ENCODE measurements at regions not wholly inside any gene's neighbourhood (a gene's known extent, or its start where the extent isn't known, plus 50 kb on each side); places are given as distances from the start of the nearest gene placed in this dataset.
"Not testable (repeated sequence)": the region's sequence is repeated elsewhere in the genome, so short reads cannot be mapped to it uniquely, and the experiment has no call there.

DNA sequence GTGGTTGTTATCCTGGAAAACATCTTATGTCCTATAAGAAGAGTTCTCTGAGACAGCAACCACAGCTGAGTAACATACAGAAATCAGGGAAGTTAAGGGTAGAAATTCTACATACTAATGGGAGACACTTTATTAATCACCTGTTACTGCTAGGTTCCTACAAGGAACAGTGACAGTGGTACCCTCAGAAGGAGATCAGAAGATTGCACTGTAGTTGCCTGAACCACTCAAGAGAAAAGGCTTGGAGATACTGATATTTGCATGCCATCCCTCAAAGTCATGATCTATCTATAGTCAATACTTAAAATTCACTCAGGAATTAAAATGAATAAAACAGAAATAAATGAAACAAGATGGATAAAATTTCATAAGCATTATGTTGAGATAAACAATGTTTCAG lies 136.0 kb downstream of the LMLN start:
- H3K27me3 ChIP-seq (ENCODE audit: control insufficient read depth, insufficient read depth, low read length): no peaks in the 10 kb centered on the region
- no peaks in the 10 kb centered on the region for H3K79me2 ChIP-seq
- no peak overlapping the region for H3K4me3 ChIP-seq (ENCODE audit: low read depth, low read length)
- H3K4me2 ChIP-seq (ENCODE audit: low read length): no peak overlapping the region
- no peaks in the 10 kb centered on the region for H3K4me1 ChIP-seq
- TF ChIP-seq, protein P1, sequence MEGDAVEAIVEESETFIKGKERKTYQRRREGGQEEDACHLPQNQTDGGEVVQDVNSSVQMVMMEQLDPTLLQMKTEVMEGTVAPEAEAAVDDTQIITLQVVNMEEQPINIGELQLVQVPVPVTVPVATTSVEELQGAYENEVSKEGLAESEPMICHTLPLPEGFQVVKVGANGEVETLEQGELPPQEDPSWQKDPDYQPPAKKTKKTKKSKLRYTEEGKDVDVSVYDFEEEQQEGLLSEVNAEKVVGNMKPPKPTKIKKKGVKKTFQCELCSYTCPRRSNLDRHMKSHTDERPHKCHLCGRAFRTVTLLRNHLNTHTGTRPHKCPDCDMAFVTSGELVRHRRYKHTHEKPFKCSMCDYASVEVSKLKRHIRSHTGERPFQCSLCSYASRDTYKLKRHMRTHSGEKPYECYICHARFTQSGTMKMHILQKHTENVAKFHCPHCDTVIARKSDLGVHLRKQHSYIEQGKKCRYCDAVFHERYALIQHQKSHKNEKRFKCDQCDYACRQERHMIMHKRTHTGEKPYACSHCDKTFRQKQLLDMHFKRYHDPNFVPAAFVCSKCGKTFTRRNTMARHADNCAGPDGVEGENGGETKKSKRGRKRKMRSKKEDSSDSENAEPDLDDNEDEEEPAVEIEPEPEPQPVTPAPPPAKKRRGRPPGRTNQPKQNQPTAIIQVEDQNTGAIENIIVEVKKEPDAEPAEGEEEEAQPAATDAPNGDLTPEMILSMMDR (IDR thresholded peaks at IDR 0.05): no peak
- H2AFZ ChIP-seq: no peak overlapping the region
- no peaks in the 10 kb centered on the region for H3K9me3 ChIP-seq (ENCODE audit: control insufficient read depth, low read length)
- H3K36me3 ChIP-seq (ENCODE audit: control insufficient read depth, insufficient read depth, low read length): no peaks in the 10 kb centered on the region
- no peak overlapping the region for H3K27ac ChIP-seq
- no peak overlapping the region for H3K9ac ChIP-seq

DNA sequence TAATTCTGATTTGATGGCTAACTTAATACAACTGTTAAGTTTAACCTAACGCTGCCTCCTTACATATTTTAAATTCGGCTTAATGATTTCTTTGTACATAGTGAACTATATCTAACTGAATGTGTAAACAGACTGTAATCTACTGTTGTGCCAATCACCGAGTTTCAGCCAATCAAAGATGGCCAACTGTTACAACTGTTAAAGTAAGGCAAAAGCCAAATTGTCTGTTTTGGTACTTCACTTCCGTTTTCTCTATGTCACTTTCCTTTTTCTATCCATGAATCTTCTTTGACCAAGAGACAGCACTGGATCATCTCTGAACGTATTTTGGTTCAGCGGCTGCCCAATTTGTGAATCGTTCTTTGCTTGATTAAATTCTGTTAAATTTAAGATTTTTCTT lies 137.0 kb downstream of the LMLN start:
- Histone ChIP-seq H3K4me1 (no peaks in the 10 kb centered on the region), H3K79me2 (no peaks in the 10 kb centered on the region), H3K4me3 (ENCODE audit: low read depth, low read length) (no peak overlapping the region), H3K36me3 (ENCODE audit: control insufficient read depth, insufficient read depth, low read length) (no peaks in the 10 kb centered on the region), H3K27me3 (ENCODE audit: control insufficient read depth, insufficient read depth, low read length) (no peaks in the 10 kb centered on the region), H2AFZ (no peak overlapping the region), H3K27ac (no peak overlapping the region), H3K9me3 (ENCODE audit: control insufficient read depth, low read length) (no peaks in the 10 kb centered on the region), H3K9ac (no peak overlapping the region), H3K4me2 (ENCODE audit: low read length) (no peak overlapping the region)
- TF ChIP-seq, protein P1 (IDR thresholded peaks at IDR 0.05): no peak

DNA sequence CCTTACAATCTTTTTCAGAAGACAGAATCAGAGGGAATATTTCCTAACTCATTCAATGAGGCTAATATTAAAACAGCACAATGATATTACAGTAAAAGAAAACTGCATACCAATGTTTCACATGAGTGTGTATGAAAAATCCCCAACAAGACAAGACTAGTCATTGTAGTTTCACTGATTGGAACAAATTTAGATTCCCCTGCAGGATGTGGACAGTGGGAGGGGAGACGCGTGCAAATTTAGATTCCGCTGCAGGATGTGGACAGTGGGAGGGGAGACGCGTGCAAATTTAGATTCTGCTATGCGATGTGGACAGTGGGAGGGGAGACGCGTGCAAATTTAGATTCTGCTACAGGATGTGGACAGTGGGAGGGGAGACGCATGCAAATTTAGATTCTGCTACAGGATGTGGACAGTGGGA lies 138.7 kb downstream of the LMLN start:
- not testable (repeated sequence) for H3K9me3 ChIP-seq (ENCODE audit: control insufficient read depth, low read length)

DNA sequence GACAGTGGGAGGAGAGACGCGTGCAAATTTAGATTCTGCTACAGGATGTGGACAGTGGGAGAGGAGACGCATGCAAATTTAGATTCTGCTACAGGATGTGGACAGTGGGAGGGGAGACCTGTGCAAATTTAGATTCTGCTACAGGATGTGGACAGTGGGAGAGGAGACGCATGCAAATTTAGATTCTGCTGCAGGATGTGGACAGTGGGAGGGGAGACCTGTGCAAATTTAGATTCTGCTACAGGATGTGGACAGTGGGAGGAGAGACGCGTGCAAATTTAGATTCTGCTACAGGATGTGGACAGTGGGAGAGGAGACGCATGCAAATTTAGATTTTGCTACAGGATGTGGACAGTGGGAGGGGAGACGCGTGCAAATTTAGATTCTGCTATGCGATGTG lies 143.1 kb downstream of the LMLN start:
- H3K9me3 ChIP-seq (ENCODE audit: control insufficient read depth, low read length); H3K4me3 ChIP-seq (ENCODE audit: low read depth, low read length); H3K4me1 ChIP-seq; H3K27me3 ChIP-seq (ENCODE audit: control insufficient read depth, insufficient read depth, low read length); H3K36me3 ChIP-seq (ENCODE audit: control insufficient read depth, insufficient read depth, low read length); H2AFZ ChIP-seq; H3K79me2 ChIP-seq; H3K9ac ChIP-seq; H3K4me2 ChIP-seq (ENCODE audit: low read length); H3K27ac ChIP-seq: not testable (repeated sequence)

More for the DNA sequence above, 138.7 kb downstream of the LMLN start:
- H3K9ac ChIP-seq; H3K36me3 ChIP-seq (ENCODE audit: control insufficient read depth, insufficient read depth, low read length); H3K4me3 ChIP-seq (ENCODE audit: low read depth, low read length); H3K4me2 ChIP-seq (ENCODE audit: low read length); H3K27ac ChIP-seq; H3K4me1 ChIP-seq; H3K79me2 ChIP-seq; H2AFZ ChIP-seq; H3K27me3 ChIP-seq (ENCODE audit: control insufficient read depth, insufficient read depth, low read length): not testable (repeated sequence)

DNA sequence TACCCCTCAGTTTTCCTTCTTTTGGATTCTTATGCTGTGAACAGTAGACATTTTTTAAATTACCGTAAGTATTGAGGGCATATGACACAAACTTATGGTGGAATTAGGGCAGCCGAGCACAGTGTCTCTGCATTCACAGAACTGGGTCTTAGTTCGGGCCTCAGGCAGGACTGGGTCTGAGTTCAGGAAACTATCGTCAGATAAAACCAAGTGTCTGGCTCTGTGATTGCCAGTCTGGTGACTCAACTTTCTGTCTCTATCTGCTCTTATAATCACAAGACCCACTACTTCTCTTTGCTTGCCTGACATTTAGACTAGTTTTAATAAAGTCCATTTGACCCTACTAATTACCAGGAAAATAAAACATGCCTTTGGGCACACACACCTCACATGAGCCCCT lies 146.2 kb downstream of the LMLN start:
- Histone ChIP-seq H3K4me2 (ENCODE audit: low read length) (no peak overlapping the region), H3K9ac (no peak overlapping the region), H3K4me1 (no peaks in the 10 kb centered on the region), H3K79me2 (no peaks in the 10 kb centered on the region), H3K9me3 (ENCODE audit: control insufficient read depth, low read length) (no peaks in the 10 kb centered on the region), H3K27ac (no peak overlapping the region), H3K36me3 (ENCODE audit: control insufficient read depth, insufficient read depth, low read length) (no peaks in the 10 kb centered on the region), H3K27me3 (ENCODE audit: control insufficient read depth, insufficient read depth, low read length) (no peaks in the 10 kb centered on the region), H3K4me3 (ENCODE audit: low read depth, low read length) (no peak overlapping the region), H2AFZ (no peak overlapping the region)
- TF ChIP-seq, protein P1 (IDR thresholded peaks at IDR 0.05): no peak
